ENCODE measurements at regions not wholly inside any gene's neighbourhood (a gene's known extent, or its start where the extent isn't known, plus 50 kb on each side); places are given as distances from the start of the nearest gene placed in this dataset.

- no TSS peak for BruUV-seq (replicated peaks)
- intact Hi-C loops (cut with micrococcal nuclease), result no loop called here
- ChIA-PET CTCF (no interaction called here), POLR2A (no interaction called here), RAD21 (ENCODE audit: low non-redundant PET in 1 of 2, low total read pairs in 2 of 2, uncharacterized antibody in 2 of 2, unreplicated experiment in 2 of 2) (no interaction called here)
- no peaks in the 10 kb centered on the region for H3K9me2 ChIP-seq (ENCODE audit: insufficient read depth)
- no peak overlapping the region for H3K27ac ChIP-seq (ENCODE audit: low read depth, low read length)
- H2AFZ ChIP-seq (ENCODE audit: low read depth, low read length, poor library complexity, severe bottlenecking), result no peak overlapping the region
- H3K4me1 ChIP-seq (ENCODE audit: control insufficient read depth in 1 of 2, insufficient read depth in 2 of 2, low read length in 2 of 2), result no peaks in the 10 kb centered on the region
- H3K9me3 ChIP-seq (ENCODE audit: control insufficient read depth in 1 of 2, insufficient read depth in 1 of 2, low read depth in 1 of 2, low read length in 2 of 2), result no peaks in the 10 kb centered on the region
- no peak overlapping the region for H3K4me2 ChIP-seq (ENCODE audit: low read length)
- no peaks in the 10 kb centered on the region for H3K36me3 ChIP-seq (ENCODE audit: control insufficient read depth in 1 of 2, insufficient read depth in 2 of 2, low read length in 2 of 2)
- no peak overlapping the region for H3K4me3 ChIP-seq (replicated peaks in 1 of 2; ENCODE audit: low read depth in 1 of 2, low read length in 2 of 2)
- no peak for ATAC-seq
- H3K27me3 ChIP-seq (ENCODE audit: insufficient read depth, low read length), result no peaks in the 10 kb centered on the region
- H4K20me1 ChIP-seq (ENCODE audit: insufficient read depth), result no peaks in the 10 kb centered on the region
- H3K9ac ChIP-seq (ENCODE audit: low read length), result no peak overlapping the region
- TF ChIP-seq, protein P1, sequence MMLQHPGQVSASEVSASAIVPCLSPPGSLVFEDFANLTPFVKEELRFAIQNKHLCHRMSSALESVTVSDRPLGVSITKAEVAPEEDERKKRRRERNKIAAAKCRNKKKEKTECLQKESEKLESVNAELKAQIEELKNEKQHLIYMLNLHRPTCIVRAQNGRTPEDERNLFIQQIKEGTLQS (IDR thresholded peaks at IDR 0.05), result no peak
- no peak for TF ChIP-seq SP1 (IDR thresholded peaks at IDR 0.05; ENCODE audit: low read depth)
- TF ChIP-seq FOSL1 (IDR thresholded peaks at IDR 0.05; ENCODE audit: low read depth), result no peak
- TF ChIP-seq CEBPB (IDR thresholded peaks at IDR 0.05; ENCODE audit: low read depth), result no peak
- TF ChIP-seq ZNF274 (IDR thresholded peaks at IDR 0.05; ENCODE audit: low read depth, low read length), result no peak
- TF ChIP-seq TCF7L2 (IDR thresholded peaks at IDR 0.05; ENCODE audit: borderline replicate concordance, extremely low read depth, insufficient read depth, insufficient read length), result no peak
- TF ChIP-seq CBX3 (IDR thresholded peaks at IDR 0.05; ENCODE audit: low read depth), result no peak
- TF ChIP-seq, protein P2, sequence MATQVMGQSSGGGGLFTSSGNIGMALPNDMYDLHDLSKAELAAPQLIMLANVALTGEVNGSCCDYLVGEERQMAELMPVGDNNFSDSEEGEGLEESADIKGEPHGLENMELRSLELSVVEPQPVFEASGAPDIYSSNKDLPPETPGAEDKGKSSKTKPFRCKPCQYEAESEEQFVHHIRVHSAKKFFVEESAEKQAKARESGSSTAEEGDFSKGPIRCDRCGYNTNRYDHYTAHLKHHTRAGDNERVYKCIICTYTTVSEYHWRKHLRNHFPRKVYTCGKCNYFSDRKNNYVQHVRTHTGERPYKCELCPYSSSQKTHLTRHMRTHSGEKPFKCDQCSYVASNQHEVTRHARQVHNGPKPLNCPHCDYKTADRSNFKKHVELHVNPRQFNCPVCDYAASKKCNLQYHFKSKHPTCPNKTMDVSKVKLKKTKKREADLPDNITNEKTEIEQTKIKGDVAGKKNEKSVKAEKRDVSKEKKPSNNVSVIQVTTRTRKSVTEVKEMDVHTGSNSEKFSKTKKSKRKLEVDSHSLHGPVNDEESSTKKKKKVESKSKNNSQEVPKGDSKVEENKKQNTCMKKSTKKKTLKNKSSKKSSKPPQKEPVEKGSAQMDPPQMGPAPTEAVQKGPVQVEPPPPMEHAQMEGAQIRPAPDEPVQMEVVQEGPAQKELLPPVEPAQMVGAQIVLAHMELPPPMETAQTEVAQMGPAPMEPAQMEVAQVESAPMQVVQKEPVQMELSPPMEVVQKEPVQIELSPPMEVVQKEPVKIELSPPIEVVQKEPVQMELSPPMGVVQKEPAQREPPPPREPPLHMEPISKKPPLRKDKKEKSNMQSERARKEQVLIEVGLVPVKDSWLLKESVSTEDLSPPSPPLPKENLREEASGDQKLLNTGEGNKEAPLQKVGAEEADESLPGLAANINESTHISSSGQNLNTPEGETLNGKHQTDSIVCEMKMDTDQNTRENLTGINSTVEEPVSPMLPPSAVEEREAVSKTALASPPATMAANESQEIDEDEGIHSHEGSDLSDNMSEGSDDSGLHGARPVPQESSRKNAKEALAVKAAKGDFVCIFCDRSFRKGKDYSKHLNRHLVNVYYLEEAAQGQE (IDR thresholded peaks at IDR 0.05; ENCODE audit: low read depth), result no peak
- TF ChIP-seq POLR2A (IDR thresholded peaks at IDR 0.05; ENCODE audit: borderline replicate concordance, extremely low read depth, insufficient read depth, insufficient read length), result no peak
- DNase-seq (ENCODE audit: low read depth, low spot score), result no peak
- H3K79me2 ChIP-seq (ENCODE audit: insufficient read depth, low read length), result no peaks in the 10 kb centered on the region
Measured at GRCh38 chr2:108124736-108125495, 114.9 kb upstream of the SULT1C3 start.

Measured in HCT116 (cell line).